BLaER1 treated with 17β-estradiol and CSF1 and Interleukin-3, amounts not matched to agents 10 nM and 100 nM (cell line): ENCODE measurements at regions not wholly inside any gene's neighbourhood (a gene's known extent, or its start where the extent isn't known, plus 50 kb on each side); places are given as distances from the start of the nearest gene placed in this dataset.

Experiments
- H3K27ac ChIP-seq, 11 experiments: shearing (Covaris generic); formaldehyde crosslinking; 2 replicates each; pipeline ENCODE4 v1.8.1; 2022
- H3K27me3 ChIP-seq, 11 experiments: shearing (Covaris generic); formaldehyde crosslinking; 2 replicates each; pipeline ENCODE4 v1.8.1; 2022
- H3K36me3 ChIP-seq, 11 experiments: shearing (Covaris generic); formaldehyde crosslinking; 2 replicates each; pipeline ENCODE4 v1.8.1; 2022
- H3K4me1 ChIP-seq, 10 experiments: shearing (Covaris generic); formaldehyde crosslinking; 2 replicates each; pipeline ENCODE4 v1.8.1; 2022
- H3K4me2 ChIP-seq, 11 experiments: shearing (Covaris generic); formaldehyde crosslinking; 2 replicates each; pipeline ENCODE4 v1.8.1; 2022
- H3K4me3 ChIP-seq, 10 experiments: shearing (Covaris generic); formaldehyde crosslinking; 2 replicates each; pipeline ENCODE4 v1.8.1; 2022
- H3K9ac ChIP-seq, 11 experiments: shearing (Covaris generic); formaldehyde crosslinking; 2 replicates each; pipeline ENCODE4 v1.8.1; 2022
- H3K9me3 ChIP-seq, 11 experiments: shearing (Covaris generic); formaldehyde crosslinking; replicated peaks in 1 of 11; 2 replicates each; pipeline ENCODE4 v1.8.1; 2022
- H4K20me1 ChIP-seq, 11 experiments: shearing (Covaris generic); formaldehyde crosslinking; 2 replicates each; pipeline ENCODE4 v1.8.1; 2022
- Cebpa-rat ChIP-seq, 11 experiments: shearing (Covaris generic); IDR thresholded peaks; 2 replicates each; pipeline ENCODE4 v1.8.1; 2022

DNA sequence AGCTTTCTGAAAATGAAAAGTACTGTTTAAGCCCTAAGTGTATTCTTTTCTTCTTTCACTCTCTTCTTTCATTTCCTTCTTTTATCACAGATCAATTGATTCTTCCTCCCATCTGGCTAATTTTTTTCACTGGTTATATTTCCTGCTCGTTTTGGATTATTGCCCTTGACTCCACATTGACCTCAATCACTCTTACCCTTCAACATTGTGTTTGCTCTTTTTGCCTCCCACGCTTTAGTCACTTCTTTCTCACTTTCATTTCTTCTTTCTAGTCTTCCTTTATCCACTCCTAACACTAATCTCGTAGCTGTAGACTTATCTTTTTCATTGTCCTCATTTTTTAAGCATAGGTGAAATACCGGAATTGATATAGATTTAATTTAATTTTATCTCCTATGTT is 320.3 kb upstream of the VRK2 start:
- Histone ChIP-seq H4K20me1 (no peaks in the 10 kb centered on the region), H3K4me3 (no peak overlapping the region), H3K27ac (no peak overlapping the region), H3K4me2 (peak overlapping the region in 9 of 11 experiments; percentile 10 to 49 (median 35); a peak in 11 of 22 replicates), H3K9me3 (no peaks in the 10 kb centered on the region), H3K27me3 (no peaks in the 10 kb centered on the region), H3K36me3 (no peaks in the 10 kb centered on the region), H3K4me1 (peaks cover 0 to 14% (median 11%) of the 10 kb centered on the region in 10 experiments; a peak in 12 of 20 replicates), H3K9ac (no peak overlapping the region)
- TF ChIP-seq Cebpa-rat (IDR thresholded peaks at IDR 0.05), result no peak

DNA sequence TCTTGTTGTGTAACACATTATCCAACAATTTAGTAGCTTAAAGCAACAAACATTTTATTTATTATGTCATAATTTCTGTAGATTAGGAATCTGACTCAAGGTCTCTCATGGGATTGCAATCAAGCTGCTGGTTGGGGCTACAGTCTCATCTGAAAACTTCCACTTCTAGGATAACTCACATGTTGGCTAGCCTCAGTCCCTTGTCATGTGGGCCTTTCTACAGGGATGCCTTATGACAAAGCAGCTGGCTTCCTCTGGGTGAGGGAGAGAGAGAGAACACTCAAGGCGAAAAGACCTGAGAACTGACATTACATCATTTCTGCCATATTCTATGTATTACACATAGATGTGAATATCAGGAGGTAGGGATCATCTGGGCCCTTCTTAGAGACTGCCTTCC is 317.9 kb upstream of the VRK2 start:
- H3K4me1 ChIP-seq, result peaks cover 0 to 14% (median 11%) of the 10 kb centered on the region in 10 experiments; a peak in 12 of 20 replicates
- no peak for TF ChIP-seq Cebpa-rat (IDR thresholded peaks at IDR 0.05)
- H3K27ac ChIP-seq, result no peak overlapping the region
- no peaks in the 10 kb centered on the region for H3K27me3 ChIP-seq
- H3K9ac ChIP-seq, result no peak overlapping the region
- H3K4me3 ChIP-seq, result no peak overlapping the region
- H3K36me3 ChIP-seq, result no peaks in the 10 kb centered on the region
- H4K20me1 ChIP-seq, result no peaks in the 10 kb centered on the region
- no peaks in the 10 kb centered on the region for H3K9me3 ChIP-seq
- H3K4me2 ChIP-seq, result no peak overlapping the region

DNA sequence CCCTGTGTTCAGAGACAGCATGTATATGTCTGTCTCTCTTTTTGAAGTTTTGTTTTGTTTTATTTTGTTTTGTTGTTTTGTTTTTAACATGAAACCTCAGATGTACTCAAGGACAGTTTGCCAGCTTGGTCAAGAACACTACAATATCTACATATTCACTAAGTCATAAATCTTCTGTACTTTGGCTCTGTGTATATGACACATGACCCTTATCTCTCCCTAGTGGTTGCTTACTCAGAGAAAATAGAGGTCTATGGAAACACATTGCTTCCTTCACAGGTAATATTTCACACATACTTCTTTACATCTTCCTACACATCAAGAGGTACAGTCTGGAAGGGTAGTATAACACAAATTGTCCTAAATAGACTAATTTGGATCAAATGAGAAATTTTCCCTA is 312.6 kb upstream of the VRK2 start:
- Histone ChIP-seq H3K36me3 (no peaks in the 10 kb centered on the region), H3K27ac (no peak overlapping the region), H3K9me3 (0 out of 22 replicates have a peak, but pooled peaks cover 0 to 3% (median 0%) of the 10 kb centered on the region in 11 experiments), H3K4me1 (no peaks in the 10 kb centered on the region), H3K27me3 (no peaks in the 10 kb centered on the region), H3K4me2 (no peak overlapping the region), H3K4me3 (no peak overlapping the region), H4K20me1 (no peaks in the 10 kb centered on the region), H3K9ac (no peak overlapping the region)
- TF ChIP-seq Cebpa-rat (IDR thresholded peaks at IDR 0.05), result no peak

DNA sequence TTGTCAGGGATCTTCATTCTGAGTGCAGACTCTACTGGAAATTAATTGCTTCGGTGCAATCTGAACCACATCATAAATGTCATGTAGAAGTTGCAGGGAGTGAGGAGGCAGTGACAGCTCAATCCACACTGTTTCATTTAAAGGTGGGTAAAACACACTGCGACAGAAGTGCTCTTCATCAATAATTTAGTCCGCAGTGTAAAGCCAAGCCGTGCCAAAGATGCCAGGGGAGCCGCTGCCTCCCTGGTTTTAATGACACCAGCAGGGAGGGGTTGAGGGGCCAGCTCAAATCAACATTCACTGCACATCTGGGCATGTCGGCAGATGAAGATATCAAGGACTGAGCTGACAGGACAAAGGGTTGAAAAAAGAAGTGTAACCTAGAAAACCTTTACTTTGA is 305.7 kb upstream of the VRK2 start:
- H4K20me1 ChIP-seq, result no peaks in the 10 kb centered on the region

DNA sequence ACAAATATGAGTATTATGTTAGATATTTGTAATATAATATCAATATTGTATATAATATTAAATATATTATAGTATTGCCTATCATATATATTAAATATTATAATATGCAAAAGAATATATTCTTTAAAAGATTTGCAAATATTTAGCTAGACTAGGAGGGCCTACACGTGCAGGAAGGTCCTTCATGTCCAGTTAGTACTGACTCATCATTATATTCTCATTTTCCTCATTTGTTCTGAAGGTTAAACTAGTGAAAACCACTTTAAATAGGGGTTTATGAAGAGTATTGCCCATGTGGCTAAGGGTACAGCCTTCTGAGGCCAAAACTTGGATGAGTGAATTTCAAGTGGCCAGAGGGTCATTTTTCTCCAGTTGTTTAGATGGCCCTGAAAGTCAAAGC is 293.0 kb upstream of the VRK2 start:
- Histone ChIP-seq H3K4me1 (peaks cover 0 to 18% (median 7%) of the 10 kb centered on the region in 10 experiments; a peak in 16 of 20 replicates), H3K27ac (no peak overlapping the region), H3K4me3 (no peak overlapping the region), H3K36me3 (no peaks in the 10 kb centered on the region), H3K27me3 (no peaks in the 10 kb centered on the region), H3K9me3 (no peaks in the 10 kb centered on the region), H3K9ac (no peak overlapping the region), H4K20me1 (no peaks in the 10 kb centered on the region), H3K4me2 (no peak overlapping the region)
- no peak for TF ChIP-seq Cebpa-rat (IDR thresholded peaks at IDR 0.05)

More for the DNA sequence above, 305.7 kb upstream of the VRK2 start:
- Histone ChIP-seq H3K27ac (no peak overlapping the region), H3K36me3 (no peaks in the 10 kb centered on the region), H3K4me2 (no peak overlapping the region), H3K27me3 (no peaks in the 10 kb centered on the region), H3K4me1 (no peaks in the 10 kb centered on the region), H3K9ac (no peak overlapping the region), H3K9me3 (no peaks in the 10 kb centered on the region), H3K4me3 (no peak overlapping the region)
- TF ChIP-seq Cebpa-rat (IDR thresholded peaks at IDR 0.05), result no peak

DNA sequence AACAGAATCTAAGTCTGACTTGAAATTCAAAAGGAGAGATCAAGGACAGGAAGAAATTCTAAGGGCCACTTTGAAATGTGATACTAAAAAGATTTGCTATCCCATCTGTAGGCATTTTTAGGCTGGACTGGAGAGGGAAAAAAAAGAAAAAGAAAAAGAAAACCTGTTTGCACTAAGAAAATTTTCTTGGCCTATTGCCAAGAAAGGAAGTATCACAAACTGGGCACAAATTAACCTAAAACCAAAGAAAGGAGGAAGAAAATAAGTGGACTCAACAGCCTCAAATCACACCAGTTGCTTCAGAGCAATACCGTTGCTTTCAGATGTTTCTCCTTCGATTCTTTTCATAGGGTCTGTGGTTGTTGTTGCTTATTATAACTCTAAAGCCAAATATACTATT is 287.9 kb upstream of the VRK2 start:
- H3K9me3 ChIP-seq, result no peaks in the 10 kb centered on the region
- no peak overlapping the region for H3K4me3 ChIP-seq
- H3K9ac ChIP-seq, result no peak overlapping the region; a peak in 1 of 22 replicates
- no peaks in the 10 kb centered on the region for H3K27me3 ChIP-seq
- H3K4me2 ChIP-seq, result peak overlapping the region in 9 of 11 experiments; percentile 70 to 92 (median 84); a peak in 15 of 22 replicates
- no peaks in the 10 kb centered on the region for H4K20me1 ChIP-seq
- no peak overlapping the region for H3K27ac ChIP-seq
- peaks cover 6 to 37% (median 25%) of the 10 kb centered on the region in 10 experiments; a peak in 19 of 20 replicates for H3K4me1 ChIP-seq
- H3K36me3 ChIP-seq, result no peaks in the 10 kb centered on the region
- TF ChIP-seq Cebpa-rat (IDR thresholded peaks at IDR 0.05), result no peak

DNA sequence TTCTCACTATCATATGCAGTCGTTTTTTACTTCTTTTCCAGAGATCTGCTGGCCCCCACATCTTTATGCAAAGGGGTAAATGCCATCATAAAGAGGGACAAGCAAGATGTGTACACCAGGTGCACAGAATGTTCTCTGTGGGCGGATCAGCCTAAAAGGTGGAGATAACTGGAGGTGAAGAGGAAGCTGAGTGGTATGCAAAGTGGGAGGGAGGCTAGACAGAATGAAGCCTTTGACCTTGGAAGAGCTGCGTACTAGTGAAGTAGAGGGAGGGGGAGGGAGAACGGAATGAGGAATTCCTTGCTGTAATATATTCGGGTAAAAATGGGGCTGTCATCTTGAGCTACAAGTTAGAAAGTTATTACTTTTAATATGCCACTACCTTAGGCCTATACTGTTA is 287.5 kb upstream of the VRK2 start:
- Histone ChIP-seq H3K27ac (no peak overlapping the region), H3K4me3 (no peak overlapping the region), H3K4me2 (peak overlapping the region in 10 of 11 experiments; percentile 70 to 92 (median 84); a peak in 15 of 22 replicates), H3K27me3 (no peaks in the 10 kb centered on the region), H4K20me1 (no peaks in the 10 kb centered on the region), H3K4me1 (peaks cover 6 to 37% (median 25%) of the 10 kb centered on the region in 10 experiments; a peak in 19 of 20 replicates), H3K9ac (no peak overlapping the region), H3K9me3 (no peaks in the 10 kb centered on the region), H3K36me3 (no peaks in the 10 kb centered on the region)
- no peak for TF ChIP-seq Cebpa-rat (IDR thresholded peaks at IDR 0.05)

DNA sequence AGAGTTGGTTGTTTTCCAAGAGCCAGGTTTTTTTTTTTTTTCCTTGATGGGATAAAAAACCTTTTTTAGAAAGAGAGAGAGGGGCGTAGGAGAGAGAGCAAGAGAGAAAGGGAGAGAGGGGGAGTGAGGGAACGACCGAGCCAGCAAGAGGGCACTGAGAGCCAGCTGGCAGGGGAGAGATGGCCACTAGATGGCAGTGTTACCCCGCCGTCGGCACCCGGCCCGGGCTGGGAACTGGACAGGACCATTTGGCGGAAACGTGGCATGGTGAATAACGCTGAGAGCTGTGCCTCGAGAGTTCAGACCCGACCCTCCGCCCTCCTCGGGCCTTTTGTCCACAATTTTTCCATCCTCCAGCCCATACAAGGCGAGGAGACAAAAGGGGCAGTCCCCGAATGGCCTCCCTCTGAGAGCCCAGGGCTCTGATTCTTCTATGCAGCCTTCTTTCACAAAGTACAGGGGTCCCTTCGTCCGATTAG is 286.7 kb upstream of the VRK2 start:
- no peaks in the 10 kb centered on the region for H4K20me1 ChIP-seq
- no peaks in the 10 kb centered on the region for H3K27me3 ChIP-seq
- H3K4me2 ChIP-seq, result peak overlapping the region; percentile 70 to 92 (median 85)
- no peaks in the 10 kb centered on the region for H3K9me3 ChIP-seq
- H3K9ac ChIP-seq, result peak overlapping the region in 10 of 11 experiments; percentile 4 to 76 (median 66); a peak in 17 of 22 replicates
- H3K36me3 ChIP-seq, result no peaks in the 10 kb centered on the region
- no peak for TF ChIP-seq Cebpa-rat (IDR thresholded peaks at IDR 0.05)
- H3K27ac ChIP-seq, result peak overlapping the region in 8 of 11 experiments; percentile 17 to 53 (median 46); a peak in 10 of 22 replicates
- H3K4me1 ChIP-seq, result peaks cover 6 to 37% (median 25%) of the 10 kb centered on the region in 10 experiments; a peak in 19 of 20 replicates
- H3K4me3 ChIP-seq, result peak overlapping the region; percentile 34 to 66 (median 52)

DNA sequence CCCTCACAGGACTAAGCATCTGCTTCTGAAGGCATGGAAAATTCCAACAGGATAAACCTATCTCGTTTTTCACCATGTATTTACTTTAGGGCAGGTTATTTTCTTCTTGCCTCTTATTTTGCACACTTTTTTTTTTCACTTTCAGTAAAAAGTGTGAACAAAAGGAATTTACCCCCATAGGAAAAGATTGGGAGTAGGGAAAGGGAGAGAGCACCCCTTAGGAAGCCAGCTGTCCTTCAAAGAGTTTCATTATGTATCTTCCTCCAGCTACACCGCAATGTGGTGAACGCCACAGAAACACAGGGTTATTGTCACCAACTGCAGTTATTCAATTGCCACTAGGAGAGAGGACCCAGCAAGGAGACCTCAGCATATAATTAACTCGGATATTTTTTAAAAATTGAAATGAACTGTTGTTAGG is 286.2 kb upstream of the VRK2 start:
- Histone ChIP-seq H3K27ac (peak overlapping the region in 5 of 11 experiments; percentile 17 to 47 (median 43); a peak in 3 of 22 replicates), H3K36me3 (no peaks in the 10 kb centered on the region), H3K4me1 (peaks cover 6 to 37% (median 25%) of the 10 kb centered on the region in 10 experiments; a peak in 19 of 20 replicates), H3K4me3 (peak overlapping the region; percentile 34 to 66 (median 52); a peak in 19 of 20 replicates), H4K20me1 (no peaks in the 10 kb centered on the region), H3K27me3 (no peaks in the 10 kb centered on the region), H3K9me3 (no peaks in the 10 kb centered on the region), H3K4me2 (peak overlapping the region; percentile 70 to 92 (median 85)), H3K9ac (peak overlapping the region in 9 of 11 experiments; percentile 4 to 76 (median 68); a peak in 16 of 22 replicates)
- TF ChIP-seq Cebpa-rat (IDR thresholded peaks at IDR 0.05), result no peak

DNA sequence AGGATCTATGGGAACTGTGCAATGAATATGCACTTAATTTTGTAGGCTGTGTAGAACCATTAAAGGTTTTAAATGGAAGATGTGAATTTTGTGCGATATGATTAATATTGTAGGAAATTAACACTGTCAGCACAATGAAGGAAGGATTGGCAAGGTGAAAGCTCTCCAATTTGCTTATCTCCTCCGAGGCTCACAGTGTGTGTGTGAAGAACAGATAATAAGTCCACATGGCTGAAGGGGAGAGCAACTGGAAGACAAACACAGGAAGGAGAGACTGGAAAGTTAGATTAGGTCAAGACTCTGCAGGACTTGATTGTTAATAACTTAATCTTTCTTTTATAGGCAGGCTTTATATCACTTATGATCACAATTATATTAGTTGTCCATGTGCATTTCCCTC is 269.7 kb upstream of the VRK2 start:
- H3K9me3 ChIP-seq, result no peaks in the 10 kb centered on the region
- TF ChIP-seq Cebpa-rat (IDR thresholded peaks at IDR 0.05), result no peak
- no peaks in the 10 kb centered on the region for H3K4me1 ChIP-seq
- H3K4me2 ChIP-seq, result no peak overlapping the region
- H3K27me3 ChIP-seq, result no peaks in the 10 kb centered on the region
- H4K20me1 ChIP-seq, result no peaks in the 10 kb centered on the region
- H3K36me3 ChIP-seq, result no peaks in the 10 kb centered on the region
- no peak overlapping the region for H3K27ac ChIP-seq
- no peak overlapping the region for H3K4me3 ChIP-seq
- H3K9ac ChIP-seq, result no peak overlapping the region
